HL-60 (cell line): ENCODE measurements at regions not wholly inside any gene's neighbourhood (a gene's known extent, or its start where the extent isn't known, plus 50 kb on each side); places are given as distances from the start of the nearest gene placed in this dataset.

Experiments
- DNase-seq, 2 experiments: peaks; one replicate each; pipeline ENCODE4 v3.0.0-alpha.2; 2010 to 2020; ENCODE audit warnings: low read depth in 1 of 2, low spot score in 1 of 2
- H3K27ac ChIP-seq: fragments of 250-450 bp; sonication (Bioruptor Pico); replicated peaks from 2 replicates; pipeline ENCODE4 v1.5.1; 2020; ENCODE audit warnings: mild to moderate bottlenecking, moderate library complexity
- H3K27me3 ChIP-seq: fragments of 250-450 bp; sonication (Bioruptor Pico); 2 replicates; pipeline ENCODE4 v1.5.1; 2021; ENCODE audit warnings: mild to moderate bottlenecking, moderate library complexity; ENCODE audit not compliant: insufficient read depth, poor library complexity, severe bottlenecking
- H3K4me3 ChIP-seq: replicated peaks from 2 replicates; pipeline ENCODE4 v1.5.1; 2011; ENCODE audit warnings: mild to moderate bottlenecking, control low read depth, low read length; ENCODE audit not compliant: insufficient read depth
- GABPA ChIP-seq: IDR thresholded peaks from 2 replicates; pipeline ENCODE4 v1.6.1; 2012; ENCODE audit warnings: low read depth
- POLR2AphosphoS5 ChIP-seq: IDR thresholded peaks from 2 replicates; pipeline ENCODE4 v1.6.1; 2012; ENCODE audit warnings: low read depth
- SPI1 ChIP-seq: IDR thresholded peaks from 2 replicates; pipeline ENCODE4 v1.6.1; 2012; ENCODE audit warnings: low read depth, mild to moderate bottlenecking, borderline replicate concordance
- TF ChIP-seq, protein P1 (sequence below): IDR thresholded peaks from one replicate; pipeline ENCODE4 v1.5.1; 2011; ENCODE audit warnings: low read length, control low read depth, inconsistent platforms; ENCODE audit not compliant: insufficient read depth
- TF ChIP-seq, protein P2 (sequence below): IDR thresholded peaks from 2 replicates; pipeline ENCODE4 v1.6.1; 2012; ENCODE audit warnings: low read depth; ENCODE audit not compliant: insufficient replicate concordance

DNA sequence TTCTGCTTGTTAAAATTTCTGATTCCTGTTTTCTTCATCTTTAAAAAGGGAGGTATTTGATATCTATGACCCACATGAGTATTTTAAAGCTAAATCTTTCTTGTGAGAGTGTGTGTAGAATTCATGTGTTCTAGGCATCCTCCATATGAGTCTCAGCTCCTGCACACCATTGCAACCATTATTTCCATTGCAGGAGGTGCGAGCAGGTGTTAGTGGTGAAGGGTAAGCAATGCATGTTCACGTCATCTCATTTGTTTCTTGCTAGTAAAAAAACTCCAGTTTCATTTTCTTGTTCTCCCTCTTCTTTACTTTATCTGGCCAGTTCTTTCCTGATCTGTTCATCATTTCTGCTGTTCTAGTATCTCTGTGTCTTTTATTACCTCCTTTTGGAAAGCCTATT is 100.5 kb downstream of the ADRA2A start:
- no peak for DNase-seq
- H3K4me3 ChIP-seq = no peak overlapping the region
- no peak overlapping the region for H3K27ac ChIP-seq
- no peak for TF ChIP-seq GABPA
- H3K27me3 ChIP-seq = no peaks in the 10 kb centered on the region

DNA sequence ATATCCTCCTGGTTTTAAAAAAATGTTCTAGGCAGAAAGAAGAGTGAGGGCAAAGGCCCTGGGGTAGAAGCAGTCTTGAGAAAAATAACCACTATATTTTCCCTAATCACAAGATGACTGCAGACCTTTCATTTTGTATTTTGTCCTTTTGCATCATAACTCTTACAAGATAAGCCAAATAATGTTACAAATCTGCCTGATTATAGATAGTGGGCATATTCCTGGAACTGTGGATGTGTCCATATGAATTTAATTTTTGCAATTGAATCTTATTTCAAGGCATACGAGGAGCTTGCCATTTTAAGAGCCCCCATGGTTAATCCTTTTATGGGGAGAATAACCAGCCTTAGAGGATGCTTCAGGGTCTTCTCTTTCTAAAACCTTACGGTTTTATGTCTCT is 102.7 kb downstream of the ADRA2A start:
- H3K27me3 ChIP-seq = no peaks in the 10 kb centered on the region
- TF ChIP-seq GABPA (no peak), SPI1 (no peak), POLR2AphosphoS5 (no peak)
- TF ChIP-seq, protein P1, sequence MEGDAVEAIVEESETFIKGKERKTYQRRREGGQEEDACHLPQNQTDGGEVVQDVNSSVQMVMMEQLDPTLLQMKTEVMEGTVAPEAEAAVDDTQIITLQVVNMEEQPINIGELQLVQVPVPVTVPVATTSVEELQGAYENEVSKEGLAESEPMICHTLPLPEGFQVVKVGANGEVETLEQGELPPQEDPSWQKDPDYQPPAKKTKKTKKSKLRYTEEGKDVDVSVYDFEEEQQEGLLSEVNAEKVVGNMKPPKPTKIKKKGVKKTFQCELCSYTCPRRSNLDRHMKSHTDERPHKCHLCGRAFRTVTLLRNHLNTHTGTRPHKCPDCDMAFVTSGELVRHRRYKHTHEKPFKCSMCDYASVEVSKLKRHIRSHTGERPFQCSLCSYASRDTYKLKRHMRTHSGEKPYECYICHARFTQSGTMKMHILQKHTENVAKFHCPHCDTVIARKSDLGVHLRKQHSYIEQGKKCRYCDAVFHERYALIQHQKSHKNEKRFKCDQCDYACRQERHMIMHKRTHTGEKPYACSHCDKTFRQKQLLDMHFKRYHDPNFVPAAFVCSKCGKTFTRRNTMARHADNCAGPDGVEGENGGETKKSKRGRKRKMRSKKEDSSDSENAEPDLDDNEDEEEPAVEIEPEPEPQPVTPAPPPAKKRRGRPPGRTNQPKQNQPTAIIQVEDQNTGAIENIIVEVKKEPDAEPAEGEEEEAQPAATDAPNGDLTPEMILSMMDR = no peak
- TF ChIP-seq, protein P2, sequence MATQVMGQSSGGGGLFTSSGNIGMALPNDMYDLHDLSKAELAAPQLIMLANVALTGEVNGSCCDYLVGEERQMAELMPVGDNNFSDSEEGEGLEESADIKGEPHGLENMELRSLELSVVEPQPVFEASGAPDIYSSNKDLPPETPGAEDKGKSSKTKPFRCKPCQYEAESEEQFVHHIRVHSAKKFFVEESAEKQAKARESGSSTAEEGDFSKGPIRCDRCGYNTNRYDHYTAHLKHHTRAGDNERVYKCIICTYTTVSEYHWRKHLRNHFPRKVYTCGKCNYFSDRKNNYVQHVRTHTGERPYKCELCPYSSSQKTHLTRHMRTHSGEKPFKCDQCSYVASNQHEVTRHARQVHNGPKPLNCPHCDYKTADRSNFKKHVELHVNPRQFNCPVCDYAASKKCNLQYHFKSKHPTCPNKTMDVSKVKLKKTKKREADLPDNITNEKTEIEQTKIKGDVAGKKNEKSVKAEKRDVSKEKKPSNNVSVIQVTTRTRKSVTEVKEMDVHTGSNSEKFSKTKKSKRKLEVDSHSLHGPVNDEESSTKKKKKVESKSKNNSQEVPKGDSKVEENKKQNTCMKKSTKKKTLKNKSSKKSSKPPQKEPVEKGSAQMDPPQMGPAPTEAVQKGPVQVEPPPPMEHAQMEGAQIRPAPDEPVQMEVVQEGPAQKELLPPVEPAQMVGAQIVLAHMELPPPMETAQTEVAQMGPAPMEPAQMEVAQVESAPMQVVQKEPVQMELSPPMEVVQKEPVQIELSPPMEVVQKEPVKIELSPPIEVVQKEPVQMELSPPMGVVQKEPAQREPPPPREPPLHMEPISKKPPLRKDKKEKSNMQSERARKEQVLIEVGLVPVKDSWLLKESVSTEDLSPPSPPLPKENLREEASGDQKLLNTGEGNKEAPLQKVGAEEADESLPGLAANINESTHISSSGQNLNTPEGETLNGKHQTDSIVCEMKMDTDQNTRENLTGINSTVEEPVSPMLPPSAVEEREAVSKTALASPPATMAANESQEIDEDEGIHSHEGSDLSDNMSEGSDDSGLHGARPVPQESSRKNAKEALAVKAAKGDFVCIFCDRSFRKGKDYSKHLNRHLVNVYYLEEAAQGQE = no peak
- no peak overlapping the region for H3K27ac ChIP-seq
- DNase-seq = no peak
- no peak overlapping the region for H3K4me3 ChIP-seq

DNA sequence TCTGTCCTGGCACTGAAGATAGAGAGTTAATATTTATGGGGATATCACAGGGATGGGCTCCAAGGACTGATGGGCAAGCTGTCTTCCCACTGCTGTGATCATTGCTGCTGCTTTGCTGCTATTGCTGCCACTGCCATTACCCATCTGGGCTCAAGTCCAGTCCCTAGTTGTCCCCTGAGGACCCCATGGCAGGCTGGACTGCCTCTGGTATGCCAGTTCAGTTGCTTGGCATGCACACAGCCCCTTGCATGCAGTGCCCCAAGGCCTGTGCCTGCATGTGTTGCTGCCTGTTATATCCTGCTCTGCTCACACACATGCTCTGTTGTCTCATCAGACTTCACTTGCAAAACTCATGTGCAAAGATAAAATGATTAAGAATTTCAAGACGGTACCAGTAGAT is 109.5 kb downstream of the ADRA2A start:
- Histone ChIP-seq H3K27me3 (no peaks in the 10 kb centered on the region), H3K4me3 (no peak overlapping the region), H3K27ac (no peak overlapping the region)
- no peak for TF ChIP-seq SPI1
- TF ChIP-seq GABPA = no peak
- TF ChIP-seq, protein P2 = no peak
- no peak for TF ChIP-seq POLR2AphosphoS5
- TF ChIP-seq, protein P1 = no peak
- no peak for DNase-seq

DNA sequence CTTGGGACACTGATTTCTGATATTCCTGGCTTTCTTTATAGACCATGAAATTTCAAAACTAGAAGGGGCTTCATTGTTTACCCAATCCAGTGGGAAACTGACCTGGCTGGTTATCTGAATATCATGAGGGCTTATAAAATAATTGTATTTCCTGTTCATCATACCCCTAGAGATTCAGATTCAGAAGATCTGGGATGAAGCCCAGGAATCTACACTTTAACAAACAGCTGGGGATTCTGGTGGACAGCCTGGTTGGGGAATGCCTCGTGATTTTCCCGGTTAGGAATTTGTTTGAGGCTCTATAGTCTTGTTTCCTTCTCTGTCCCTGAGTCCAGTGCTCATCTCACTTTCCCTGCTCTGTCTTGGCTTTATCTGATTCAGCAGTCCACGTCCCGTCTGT is 110.3 kb downstream of the ADRA2A start:
- H3K27ac ChIP-seq = no peak overlapping the region

More for the DNA sequence above, 110.3 kb downstream of the ADRA2A start:
- H3K4me3 ChIP-seq = no peak overlapping the region
- TF ChIP-seq, protein P1 = no peak
- no peak for DNase-seq
- H3K27me3 ChIP-seq = no peaks in the 10 kb centered on the region
